WTC11 (cell line): ENCODE measurements at regions not wholly inside any gene's neighbourhood (a gene's known extent, or its start where the extent isn't known, plus 50 kb on each side); places are given as distances from the start of the nearest gene placed in this dataset.

ENCODE experiments used
- ATAC-seq: fragments of 200-7000 bp; cut with Tn5 transposase; 2 replicates; pipeline ENCODE4 v1.10.0; 2021; ENCODE audit warnings: mild to moderate bottlenecking, moderate library complexity
- CTCF ChIA-PET: fragments of 300-600 bp; sonication (Branson Sonifier 250); formaldehyde crosslinking; loops from one replicate; lab custom pipeline; 2021; ENCODE audit warnings: antibody characterized with exemption; lab: Charles Lee
- POLR2A ChIA-PET: fragments of 350-600 bp; sonication (Branson Sonifier 250); formaldehyde crosslinking; loops from one replicate; lab custom pipeline; 2021; ENCODE audit warnings: antibody characterized with exemption; lab: Charles Lee
- DNase-seq: peaks from one replicate; pipeline ENCODE4 v3.0.0; 2021; ENCODE audit warnings: low spot score
- H3K27ac Mint-ChIP-seq: 2 replicates; pipeline ENCODE4 v1.8.0; 2021; ENCODE audit warnings: mixed read lengths
- H3K27me3 Mint-ChIP-seq: 2 replicates; pipeline ENCODE4 v1.8.0; 2021; ENCODE audit warnings: low read depth, mild to moderate bottlenecking, moderate library complexity, mixed read lengths
- H3K36me3 Mint-ChIP-seq: 2 replicates; pipeline ENCODE4 v1.8.0; 2021; ENCODE audit warnings: mixed read lengths
- H3K4me1 Mint-ChIP-seq: 2 replicates; pipeline ENCODE4 v1.8.0; 2022; ENCODE audit warnings: mixed read lengths
- H3K4me3 Mint-ChIP-seq: 2 replicates; pipeline ENCODE4 v1.8.0; 2021; ENCODE audit warnings: mild to moderate bottlenecking, moderate library complexity, mixed read lengths
- H3K9me3 Mint-ChIP-seq: 2 replicates; pipeline ENCODE4 v1.8.0; 2021; ENCODE audit warnings: mixed read lengths
- AR ChIP-seq: fragments of 250-450 bp; sonication (Bioruptor Pico); IDR thresholded peaks from 2 replicates; pipeline ENCODE4 v1.9.0; 2021; ENCODE audit warnings: mild to moderate bottlenecking
- ATF1 ChIP-seq: sonication (generic); formaldehyde crosslinking; IDR thresholded peaks from 2 replicates; pipeline ENCODE4 v1.8.1; 2023; ENCODE audit warnings: mild to moderate bottlenecking, moderate library complexity, missing genetic modification reagents
- CREM ChIP-seq: sonication (generic); formaldehyde crosslinking; IDR thresholded peaks from 2 replicates; pipeline ENCODE4 v1.8.1; 2022; ENCODE audit warnings: mild to moderate bottlenecking, missing genetic modification reagents, moderate library complexity
- E2F4 ChIP-seq: sonication (generic); formaldehyde crosslinking; IDR thresholded peaks from 2 replicates; pipeline ENCODE4 v1.8.1; 2022; ENCODE audit warnings: low read depth, mild to moderate bottlenecking, moderate library complexity, missing genetic modification reagents, borderline replicate concordance
- GABPB1 ChIP-seq: sonication (generic); formaldehyde crosslinking; IDR thresholded peaks from 2 replicates; pipeline ENCODE4 v1.8.1; 2023; ENCODE audit warnings: mild to moderate bottlenecking, missing genetic modification reagents
- IRF2 ChIP-seq: sonication (generic); formaldehyde crosslinking; IDR thresholded peaks from 2 replicates; pipeline ENCODE4 v1.8.0; 2022; ENCODE audit warnings: low read depth, missing genetic modification reagents, borderline replicate concordance
- MYBL2 ChIP-seq: sonication (generic); formaldehyde crosslinking; IDR thresholded peaks from 2 replicates; pipeline ENCODE4 v1.8.1; 2023; ENCODE audit warnings: mild to moderate bottlenecking, moderate library complexity, missing genetic modification reagents
- NFE2L1 ChIP-seq: sonication (generic); formaldehyde crosslinking; IDR thresholded peaks from 2 replicates; pipeline ENCODE4 v1.8.1; 2023; ENCODE audit warnings: missing genetic modification reagents
- OVOL2 ChIP-seq: fragments of 250-450 bp; sonication (Bioruptor Pico); IDR thresholded peaks from 2 replicates; pipeline ENCODE4 v1.9.0; 2021; ENCODE audit warnings: mild to moderate bottlenecking, borderline replicate concordance
- PRRX2 ChIP-seq: fragments of 250-450 bp; sonication (Bioruptor Pico); IDR thresholded peaks from 2 replicates; pipeline ENCODE4 v1.8.0; 2021; ENCODE audit warnings: mild to moderate bottlenecking
- ZNF317 ChIP-seq: sonication (generic); formaldehyde crosslinking; IDR thresholded peaks from 2 replicates; pipeline ENCODE4 v1.8.1; 2023; ENCODE audit warnings: low read depth, mild to moderate bottlenecking, moderate library complexity, missing genetic modification reagents, borderline replicate concordance
- TF ChIP-seq, protein P1 (sequence below): sonication (generic); formaldehyde crosslinking; IDR thresholded peaks from 2 replicates; pipeline ENCODE4 v1.8.1; 2022; ENCODE audit warnings: mild to moderate bottlenecking, missing genetic modification reagents, moderate library complexity, borderline replicate concordance
- TF ChIP-seq, protein P2 (sequence below): sonication (generic); formaldehyde crosslinking; IDR thresholded peaks from 2 replicates; pipeline ENCODE4 v1.8.1; 2023; ENCODE audit warnings: mild to moderate bottlenecking, moderate library complexity, missing genetic modification reagents
- TF ChIP-seq, protein P3 (sequence below): sonication (generic); formaldehyde crosslinking; IDR thresholded peaks from 2 replicates; pipeline ENCODE4 v1.8.1; 2023; ENCODE audit warnings: mild to moderate bottlenecking, missing genetic modification reagents, borderline replicate concordance

DNA sequence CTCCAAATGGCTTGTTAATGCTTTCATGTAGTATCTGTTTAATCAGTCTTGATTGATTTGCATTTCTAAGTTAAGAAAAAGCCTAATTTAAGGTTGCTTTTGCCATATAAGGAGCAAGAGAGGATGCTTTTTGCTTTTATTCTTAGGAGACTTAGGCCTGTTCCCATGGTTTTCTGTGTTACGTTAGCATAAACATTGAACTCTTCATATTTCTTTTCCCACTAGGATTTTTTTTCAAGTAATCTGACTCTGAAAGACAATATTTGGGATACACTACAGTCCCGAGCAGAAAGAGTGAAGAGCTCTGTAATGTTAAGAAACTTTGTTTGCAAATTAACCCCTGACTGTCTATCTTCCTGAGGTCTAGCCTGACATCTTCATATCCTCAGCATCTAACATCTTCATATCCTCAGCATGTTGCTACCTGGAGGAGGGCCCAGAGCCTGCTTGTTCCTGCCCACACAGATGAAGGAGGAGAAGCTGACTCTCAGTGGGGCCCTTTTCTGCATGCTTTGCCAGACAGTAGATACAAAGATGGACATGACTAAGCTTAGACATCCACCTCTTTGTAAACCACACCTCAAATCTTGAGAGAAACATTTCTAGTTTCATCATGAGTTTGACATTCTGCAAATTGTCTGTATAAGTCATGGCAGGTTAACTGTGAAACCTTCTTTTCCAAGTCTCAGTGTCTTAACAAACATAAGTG, 86.2 kb upstream of the COL6A5 start (continued):
- TF ChIP-seq E2F4 (CRISPR knock-in tag) (no peak), ZNF317 (CRISPR knock-in tag) (no peak), IRF2 (no peak), ATF1 (CRISPR knock-in tag) (no peak), NFE2L1 (CRISPR knock-in tag) (no peak)
- TF ChIP-seq, protein P1, sequence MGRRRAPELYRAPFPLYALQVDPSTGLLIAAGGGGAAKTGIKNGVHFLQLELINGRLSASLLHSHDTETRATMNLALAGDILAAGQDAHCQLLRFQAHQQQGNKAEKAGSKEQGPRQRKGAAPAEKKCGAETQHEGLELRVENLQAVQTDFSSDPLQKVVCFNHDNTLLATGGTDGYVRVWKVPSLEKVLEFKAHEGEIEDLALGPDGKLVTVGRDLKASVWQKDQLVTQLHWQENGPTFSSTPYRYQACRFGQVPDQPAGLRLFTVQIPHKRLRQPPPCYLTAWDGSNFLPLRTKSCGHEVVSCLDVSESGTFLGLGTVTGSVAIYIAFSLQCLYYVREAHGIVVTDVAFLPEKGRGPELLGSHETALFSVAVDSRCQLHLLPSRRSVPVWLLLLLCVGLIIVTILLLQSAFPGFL (CRISPR knock-in tag): no peak
- TF ChIP-seq, protein P2, sequence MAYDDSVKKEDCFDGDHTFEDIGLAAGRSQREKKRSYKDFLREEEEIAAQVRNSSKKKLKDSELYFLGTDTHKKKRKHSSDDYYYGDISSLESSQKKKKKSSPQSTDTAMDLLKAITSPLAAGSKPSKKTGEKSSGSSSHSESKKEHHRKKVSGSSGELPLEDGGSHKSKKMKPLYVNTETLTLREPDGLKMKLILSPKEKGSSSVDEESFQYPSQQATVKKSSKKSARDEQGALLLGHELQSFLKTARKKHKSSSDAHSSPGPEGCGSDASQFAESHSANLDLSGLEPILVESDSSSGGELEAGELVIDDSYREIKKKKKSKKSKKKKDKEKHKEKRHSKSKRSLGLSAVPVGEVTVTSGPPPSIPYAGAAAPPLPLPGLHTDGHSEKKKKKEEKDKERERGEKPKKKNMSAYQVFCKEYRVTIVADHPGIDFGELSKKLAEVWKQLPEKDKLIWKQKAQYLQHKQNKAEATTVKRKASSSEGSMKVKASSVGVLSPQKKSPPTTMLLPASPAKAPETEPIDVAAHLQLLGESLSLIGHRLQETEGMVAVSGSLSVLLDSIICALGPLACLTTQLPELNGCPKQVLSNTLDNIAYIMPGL (CRISPR knock-in tag): no peak
- TF ChIP-seq, all 79 proteins: peak for 0

DNA sequence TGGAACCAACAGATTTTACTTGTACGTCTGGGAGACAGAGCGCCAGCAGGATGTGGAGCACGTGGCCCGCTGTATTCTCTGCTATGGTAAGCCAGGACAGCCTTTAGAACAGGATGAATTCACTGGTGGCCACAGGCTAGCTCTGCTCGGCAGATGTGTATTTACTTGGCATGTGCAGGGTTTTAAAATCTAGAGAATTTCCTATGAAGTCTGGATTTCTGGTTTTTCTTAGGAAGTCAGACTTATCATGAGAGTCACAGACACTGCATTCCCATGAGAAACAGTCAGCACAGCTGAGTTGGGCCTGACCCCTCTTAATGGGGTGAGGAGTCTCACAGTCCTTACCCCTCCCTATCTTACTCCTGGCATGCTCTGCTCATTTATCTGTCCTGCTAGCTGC, 84.6 kb upstream of the COL6A5 start:
- DNase-seq: no peak
- ChIA-PET CTCF (interaction anchor here (3.3 kb wide), 1 partner anchor 15 kb away, joined by 13 read pairs; no protein-coding TSS in a partner anchor), POLR2A (interaction anchor here (0.9 kb wide), 1 partner anchor 35 kb away, joined by 4 read pairs; no protein-coding TSS in a partner anchor)
- Mint-ChIP-seq H3K4me3 (no peak overlapping the region), H3K36me3 (no peaks in the 10 kb centered on the region), H3K4me1 (peaks cover 13% of the 10 kb centered on the region), H3K27me3 (peaks cover 2% of the 10 kb centered on the region; the same call in 1 of the 2 replicates), H3K27ac (no peak overlapping the region), H3K9me3 (no peaks in the 10 kb centered on the region)
- TF ChIP-seq OVOL2 (no peak), AR (no peak), MYBL2 (CRISPR knock-in tag) (no peak), PRRX2 (no peak), CREM (CRISPR knock-in tag) (no peak), GABPB1 (no peak)
- TF ChIP-seq, protein P3, sequence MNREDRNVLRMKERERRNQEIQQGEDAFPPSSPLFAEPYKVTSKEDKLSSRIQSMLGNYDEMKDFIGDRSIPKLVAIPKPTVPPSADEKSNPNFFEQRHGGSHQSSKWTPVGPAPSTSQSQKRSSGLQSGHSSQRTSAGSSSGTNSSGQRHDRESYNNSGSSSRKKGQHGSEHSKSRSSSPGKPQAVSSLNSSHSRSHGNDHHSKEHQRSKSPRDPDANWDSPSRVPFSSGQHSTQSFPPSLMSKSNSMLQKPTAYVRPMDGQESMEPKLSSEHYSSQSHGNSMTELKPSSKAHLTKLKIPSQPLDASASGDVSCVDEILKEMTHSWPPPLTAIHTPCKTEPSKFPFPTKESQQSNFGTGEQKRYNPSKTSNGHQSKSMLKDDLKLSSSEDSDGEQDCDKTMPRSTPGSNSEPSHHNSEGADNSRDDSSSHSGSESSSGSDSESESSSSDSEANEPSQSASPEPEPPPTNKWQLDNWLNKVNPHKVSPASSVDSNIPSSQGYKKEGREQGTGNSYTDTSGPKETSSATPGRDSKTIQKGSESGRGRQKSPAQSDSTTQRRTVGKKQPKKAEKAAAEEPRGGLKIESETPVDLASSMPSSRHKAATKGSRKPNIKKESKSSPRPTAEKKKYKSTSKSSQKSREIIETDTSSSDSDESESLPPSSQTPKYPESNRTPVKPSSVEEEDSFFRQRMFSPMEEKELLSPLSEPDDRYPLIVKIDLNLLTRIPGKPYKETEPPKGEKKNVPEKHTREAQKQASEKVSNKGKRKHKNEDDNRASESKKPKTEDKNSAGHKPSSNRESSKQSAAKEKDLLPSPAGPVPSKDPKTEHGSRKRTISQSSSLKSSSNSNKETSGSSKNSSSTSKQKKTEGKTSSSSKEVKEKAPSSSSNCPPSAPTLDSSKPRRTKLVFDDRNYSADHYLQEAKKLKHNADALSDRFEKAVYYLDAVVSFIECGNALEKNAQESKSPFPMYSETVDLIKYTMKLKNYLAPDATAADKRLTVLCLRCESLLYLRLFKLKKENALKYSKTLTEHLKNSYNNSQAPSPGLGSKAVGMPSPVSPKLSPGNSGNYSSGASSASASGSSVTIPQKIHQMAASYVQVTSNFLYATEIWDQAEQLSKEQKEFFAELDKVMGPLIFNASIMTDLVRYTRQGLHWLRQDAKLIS (CRISPR knock-in tag): no peak
- no peak for ATAC-seq
